ENCODE measurements at regions not wholly inside any gene's neighbourhood (a gene's known extent, or its start where the extent isn't known, plus 50 kb on each side); places are given as distances from the start of the nearest gene placed in this dataset.
"Not testable (repeated sequence)": the region's sequence is repeated elsewhere in the genome, so short reads cannot be mapped to it uniquely, and the experiment has no call there.

- DNase-seq (ENCODE audit: low spot score): no peak
Observed at GRCh38 chr11:56876621-56877275, 112.0 kb upstream of the OR5AK2 start.

- DNase-seq (ENCODE audit: low spot score): no peak
Observed at GRCh38 chr11:56855217-56855616, 106.7 kb upstream of the OR9G4 start.

DNA sequence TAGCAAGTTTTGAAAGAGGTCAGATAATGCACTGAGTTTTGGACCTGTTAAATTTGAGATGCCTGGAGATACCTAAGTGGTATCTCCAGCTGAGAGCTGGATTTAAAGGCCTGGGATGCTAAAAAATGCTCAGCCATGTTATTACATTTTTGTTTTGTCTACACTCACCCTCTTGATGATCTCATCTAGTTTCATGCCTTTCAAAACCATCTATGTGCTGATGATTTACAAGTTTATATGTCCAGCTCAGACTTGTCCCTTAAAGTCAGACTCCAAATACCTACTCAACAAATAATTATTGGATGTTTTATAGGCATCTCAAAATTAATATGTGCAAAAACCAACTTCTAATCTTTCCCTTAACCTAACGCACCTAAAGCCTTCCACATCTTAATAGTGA, 103.6 kb upstream of the OR9G4 start:
- DNase-seq (ENCODE audit: low spot score): no peak

- DNase-seq (ENCODE audit: low spot score): no peak
Observed at GRCh38 chr11:56849852-56850251, 101.4 kb upstream of the OR9G4 start.

DNA sequence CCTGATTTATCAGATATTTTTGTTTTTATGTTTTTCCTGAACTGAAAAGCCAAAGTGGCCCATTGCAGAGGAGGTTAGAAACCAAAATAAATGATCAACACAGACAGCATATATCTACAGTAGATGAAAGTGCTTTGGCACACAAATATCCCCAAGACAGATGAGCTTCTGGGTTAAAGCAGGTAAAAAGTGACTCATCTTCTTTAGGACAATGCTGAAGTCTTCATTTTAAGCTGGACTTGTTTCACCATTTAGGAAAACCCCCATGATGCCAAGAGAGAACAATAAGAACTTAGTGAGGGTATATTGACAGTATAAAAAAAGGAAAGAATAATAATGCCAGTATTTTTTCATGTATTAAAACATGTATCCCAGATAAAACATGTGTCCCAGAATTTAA, 100.8 kb upstream of the OR9G4 start:
- DNase-seq (ENCODE audit: low spot score): no peak

DNA sequence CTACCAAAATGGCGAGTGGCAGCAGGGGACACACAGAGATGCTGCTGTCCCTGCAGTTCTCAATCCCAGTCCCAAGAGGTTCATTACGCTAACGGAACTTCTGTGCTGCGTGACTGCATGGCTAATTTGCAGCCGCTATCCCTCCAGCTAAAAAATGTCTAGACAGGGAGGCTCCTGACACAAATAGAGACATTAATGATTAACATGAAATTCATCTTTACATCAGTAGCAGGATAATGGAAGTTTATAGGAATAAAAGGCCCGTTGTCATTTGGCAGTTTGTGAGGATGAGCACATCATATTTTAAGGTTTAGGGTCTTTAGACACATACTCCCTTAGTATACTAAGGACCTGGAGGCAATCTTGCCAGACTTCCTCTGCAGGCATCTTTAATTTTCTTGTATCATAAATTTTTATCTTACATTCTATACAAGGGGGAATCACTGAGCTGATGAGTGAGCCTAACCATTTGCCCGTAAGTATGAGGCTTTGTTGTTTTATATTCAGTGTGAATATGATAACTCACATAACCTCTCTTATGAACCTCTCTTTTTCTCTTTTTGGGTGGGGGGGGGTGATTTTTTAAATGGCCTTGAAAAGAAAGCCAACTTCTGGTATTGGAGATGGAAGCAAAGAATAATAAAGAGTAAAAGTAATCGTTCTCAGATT, 99.8 kb upstream of the OR9G4 start:
- no peak for DNase-seq (ENCODE audit: low spot score)

DNA sequence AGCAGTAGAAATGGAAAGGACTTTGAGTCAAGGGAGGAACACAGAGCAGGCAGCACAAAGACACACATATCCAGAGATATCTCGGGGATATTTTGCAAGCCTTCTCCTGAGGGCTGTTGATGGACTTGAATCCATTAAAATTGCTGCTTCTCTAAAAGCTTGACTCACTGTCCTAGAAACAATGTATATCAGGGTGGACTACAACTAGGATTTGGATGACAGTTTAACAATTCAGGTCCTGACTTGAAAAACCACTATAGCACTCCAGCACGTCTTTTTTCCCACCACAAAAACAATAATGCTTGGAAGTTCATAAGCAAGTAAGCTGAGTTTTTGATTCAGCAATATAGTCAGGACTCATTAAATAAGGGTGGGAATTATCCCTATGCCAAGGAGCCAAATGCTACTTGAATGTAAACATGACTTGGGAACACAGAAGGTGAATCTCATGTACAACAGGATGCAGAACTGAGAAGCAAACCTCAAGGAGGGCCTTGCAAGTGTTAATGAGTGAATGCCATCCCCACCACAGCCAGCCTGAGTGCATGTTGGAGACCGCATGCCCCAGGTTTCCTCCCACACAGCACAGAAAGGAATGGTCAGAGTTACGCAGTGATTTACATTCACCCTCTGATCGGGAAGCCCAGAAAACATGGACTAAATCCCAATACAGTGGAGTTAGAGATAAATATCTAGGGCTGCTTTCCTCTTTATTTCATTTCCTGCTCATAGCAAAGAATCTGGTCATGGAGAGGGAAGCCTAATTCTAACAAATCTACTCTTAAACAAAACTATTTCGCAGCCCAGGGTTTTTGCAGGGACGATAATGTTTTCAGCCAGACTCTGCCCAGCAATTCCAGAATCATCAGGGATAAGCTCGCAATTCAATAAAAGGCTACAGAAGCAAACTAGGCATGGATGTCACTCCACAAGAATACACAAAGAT, 98.4 kb upstream of the OR9G4 start:
- DNase-seq (ENCODE audit: low spot score): no peak

- no peak for DNase-seq (ENCODE audit: low spot score)
Observed at GRCh38 chr11:56845121-56845732, 96.7 kb upstream of the OR9G4 start.

- no peak for DNase-seq (ENCODE audit: low spot score)
Observed at GRCh38 chr11:56843816-56844215, 95.3 kb upstream of the OR9G4 start.

DNA sequence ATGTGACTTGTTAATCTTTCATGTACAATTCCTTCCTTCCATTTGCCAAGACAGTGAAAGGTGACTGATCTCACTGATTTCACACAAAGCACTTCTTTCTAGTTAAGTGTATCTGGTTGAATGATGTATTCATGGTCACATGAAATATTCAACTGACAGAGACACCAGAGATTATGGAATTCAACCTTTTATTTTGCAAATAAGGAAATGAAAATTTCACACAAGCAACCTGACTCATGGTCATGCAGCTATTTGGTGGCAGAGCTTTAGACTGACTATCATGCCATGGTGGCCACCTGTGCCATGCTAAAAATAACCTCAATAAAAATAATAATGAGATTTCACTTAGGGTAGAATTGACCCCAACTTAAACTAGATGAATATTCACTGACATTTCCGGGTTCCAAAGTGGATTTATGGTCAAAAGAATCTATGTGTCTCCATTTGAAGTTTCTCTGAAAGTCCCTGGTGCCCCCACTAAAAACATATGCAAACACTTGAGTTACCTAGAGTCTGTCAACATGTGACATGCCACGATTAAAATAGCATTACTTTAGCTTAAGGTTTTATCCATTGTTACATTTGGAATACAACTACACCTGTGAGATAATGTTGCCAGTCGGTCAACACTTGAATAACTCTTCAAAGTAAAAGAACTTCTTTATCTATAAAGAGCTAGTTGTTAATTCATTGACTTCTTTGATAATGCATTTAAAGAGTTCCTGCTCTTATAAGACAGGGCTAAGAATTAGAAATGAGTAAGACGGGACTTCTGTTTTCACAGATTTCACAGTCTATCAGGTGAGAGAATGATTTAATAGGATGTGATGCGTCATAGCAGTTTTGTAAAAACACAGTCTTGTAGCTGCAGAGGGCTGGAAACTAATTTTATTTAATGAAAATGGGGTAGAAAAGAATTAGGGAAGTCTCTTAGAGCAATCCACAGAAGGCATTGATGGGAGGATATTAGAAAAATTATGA, 94.6 kb upstream of the OR9G4 start:
- no peak for DNase-seq (ENCODE audit: low spot score)

DNA sequence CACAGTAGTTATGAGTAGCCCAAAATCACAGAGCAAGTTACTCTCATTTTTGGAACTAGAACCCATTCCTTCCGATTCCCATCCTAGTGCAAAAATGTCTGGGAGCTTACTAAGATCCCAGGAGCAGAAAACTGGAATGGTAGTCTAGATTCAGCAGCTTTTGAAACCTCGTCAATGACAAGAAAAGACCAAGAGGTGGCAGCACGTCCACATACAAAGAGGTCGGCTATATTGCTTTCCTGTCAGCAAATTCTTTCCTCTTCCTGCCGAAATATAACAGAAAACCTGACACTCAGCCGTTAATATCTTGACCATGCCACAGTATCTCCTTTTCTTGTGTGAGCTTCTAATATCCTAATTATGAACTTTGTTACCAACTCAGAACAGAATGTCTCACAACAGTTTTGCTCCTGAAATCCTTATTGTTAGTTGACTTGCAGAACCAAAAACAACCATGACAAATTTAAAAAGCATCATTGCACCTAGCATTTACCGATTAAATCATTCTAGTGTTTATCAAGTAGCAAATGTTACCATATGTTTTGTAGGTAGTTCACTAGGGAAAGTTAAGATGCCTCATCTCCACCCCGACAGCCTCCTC, 92.8 kb upstream of the OR9G4 start:
- peak; percentile 65 for DNase-seq (ENCODE audit: low spot score)

GRCh38 chr11:56827357-56827756, 78.9 kb upstream of the OR9G4 start:
- not testable (repeated sequence) for DNase-seq (ENCODE audit: low spot score)

DNA sequence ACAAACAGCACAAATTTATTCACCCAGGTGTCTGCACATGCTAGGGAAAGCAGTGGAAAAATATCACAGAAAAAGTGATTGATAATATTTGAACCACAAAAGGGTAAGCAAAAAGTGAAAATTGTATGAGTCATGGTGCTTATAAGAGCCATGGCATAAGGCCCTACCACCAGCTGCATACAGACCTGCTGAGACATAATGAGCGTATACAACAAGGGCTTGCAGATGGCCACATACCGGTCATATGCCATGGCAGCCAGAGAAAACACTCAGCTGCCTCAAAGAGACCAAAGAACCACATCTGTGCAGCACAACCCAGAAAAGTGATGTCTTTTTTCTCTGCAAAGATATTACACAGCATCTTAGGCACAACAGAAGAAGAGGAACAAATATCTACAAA, 71.4 kb upstream of the OR9G4 start:
- DNase-seq (ENCODE audit: low spot score): no peak

DNA sequence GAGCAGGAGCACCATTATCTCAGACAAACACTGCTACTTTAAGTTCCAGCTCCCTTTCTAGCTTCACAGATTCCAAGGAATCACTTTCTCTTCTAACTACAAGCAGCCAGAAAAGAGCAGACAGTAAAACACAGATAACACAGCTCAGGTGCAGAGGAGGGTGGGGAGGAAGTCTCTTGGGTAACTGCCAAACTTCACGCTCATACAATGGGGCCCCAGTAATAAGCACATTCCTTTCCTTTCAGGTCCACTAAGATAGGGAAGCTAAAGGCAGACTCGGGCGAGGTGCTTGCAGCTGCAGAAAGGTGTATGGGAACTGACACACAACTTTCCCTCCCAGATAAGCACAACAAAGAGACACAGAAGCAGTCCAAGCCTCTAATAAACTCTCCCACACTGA, 69.2 kb upstream of the OR9G4 start:
- DNase-seq (ENCODE audit: low spot score): no peak

GRCh38 chr11:56816259-56816658, 67.8 kb upstream of the OR9G4 start:
- DNase-seq (ENCODE audit: low spot score): no peak

GRCh38 chr11:56808326-56808725, 59.8 kb upstream of the OR9G4 start:
- no peak for DNase-seq (ENCODE audit: low spot score)

- no peak for DNase-seq (ENCODE audit: low spot score)
Observed at GRCh38 chr11:56799691-56800210, 51.3 kb upstream of the OR9G4 start.

Measured in iPS-NIHi11 (cell line).